Fibroblast of lung (primary cell): ENCODE measurements at regions not wholly inside any gene's neighbourhood (a gene's known extent, or its start where the extent isn't known, plus 50 kb on each side); places are given as distances from the start of the nearest gene placed in this dataset.

Experiments
- DNase-seq, 2 donors: peaks; one replicate each; pipeline versions ENCODE4 v3.0.0 to v3.0.0-alpha.2; 2010; ENCODE audit warnings: low read depth in 2 of 2
- H2AFZ ChIP-seq: 2 replicates; pipeline ENCODE4 v1.5.1; 2012; ENCODE audit warnings: low read length, control low read depth, inconsistent platforms
- H3K27ac ChIP-seq: 2 replicates; pipeline ENCODE4 v1.5.1; 2011; ENCODE audit warnings: low read length, control low read depth; ENCODE audit not compliant: insufficient read depth
- H3K27me3 ChIP-seq: 2 replicates; pipeline ENCODE4 v1.5.1; 2011; ENCODE audit warnings: mild to moderate bottlenecking, low read length; ENCODE audit not compliant: control insufficient read depth, insufficient read depth
- H3K36me3 ChIP-seq: 2 replicates; pipeline ENCODE4 v1.5.1; 2011; ENCODE audit warnings: low read length; ENCODE audit not compliant: control insufficient read depth, insufficient read depth
- H3K4me1 ChIP-seq: 2 replicates; pipeline ENCODE4 v1.5.1; 2011; ENCODE audit warnings: low read length; ENCODE audit not compliant: control insufficient read depth, insufficient read depth; ENCODE audit errors: extremely low read depth
- H3K4me2 ChIP-seq: 2 replicates; pipeline ENCODE4 v1.5.1; 2011; ENCODE audit warnings: low read length, control low read depth; ENCODE audit not compliant: insufficient read depth; ENCODE audit errors: extremely low read depth
- H3K4me3 ChIP-seq, 4 experiments: fragments of 200-600 bp in 1 of 4; sonication (generic) in 1 of 4; replicated peaks in 1 of 4; 2 replicates each; pipeline ENCODE4 v1.5.1; 2011 to 2016; ENCODE audit warnings: low read length in 4 of 4, low read depth in 3 of 4, mild to moderate bottlenecking in 3 of 4, control low read depth in 2 of 4, inconsistent platforms in 1 of 4, mixed read lengths in 1 of 4; ENCODE audit not compliant: insufficient read depth in 1 of 4; ENCODE audit errors: control extremely low read depth in 1 of 4
- H3K79me2 ChIP-seq: 2 replicates; pipeline ENCODE4 v1.5.1; 2012; ENCODE audit warnings: mild to moderate bottlenecking, low read length, inconsistent platforms; ENCODE audit not compliant: control insufficient read depth, insufficient read depth
- H3K9ac ChIP-seq: 2 replicates; pipeline ENCODE4 v1.5.1; 2011; ENCODE audit warnings: mild to moderate bottlenecking, low read length, control low read depth; ENCODE audit not compliant: insufficient read depth
- H3K9me3 ChIP-seq: 2 replicates; pipeline ENCODE4 v1.5.1; 2012; ENCODE audit warnings: low read depth, low read length; ENCODE audit not compliant: control insufficient read depth, insufficient read depth
- H4K20me1 ChIP-seq: 2 replicates; pipeline ENCODE4 v1.5.1; 2011; ENCODE audit warnings: low read length; ENCODE audit not compliant: control insufficient read depth, insufficient read depth; ENCODE audit errors: extremely low read depth
- CTCF ChIP-seq, 2 donors: IDR thresholded peaks in 1 of 2; conservative IDR thresholded peaks in 1 of 2; 1 replicate in 1 of 2; 2 replicates in 1 of 2; pipeline ENCODE4 v1.5.1; 2011 to 2012; ENCODE audit warnings: low read length in 2 of 2, control low read depth in 1 of 2, inconsistent platforms in 1 of 2, low read depth in 1 of 2, mild to moderate bottlenecking in 1 of 2
- EZH2 ChIP-seq: IDR thresholded peaks from 2 replicates; pipeline ENCODE4 v1.5.1; 2012; ENCODE audit warnings: low read length, control low read depth, mild to moderate bottlenecking; ENCODE audit errors: missing control alignments

- H3K4me1 ChIP-seq = peaks cover 2% of the 10 kb centered on the region
- H3K27me3 ChIP-seq = no peaks in the 10 kb centered on the region
- no peaks in the 10 kb centered on the region for H3K36me3 ChIP-seq
- TF ChIP-seq CTCF (conservative IDR thresholded peaks at IDR 0.05 in 1 of 2, IDR thresholded peaks at IDR 0.05 in 1 of 2; ENCODE audit: low read depth in 1 of 2, low read length in 2 of 2) (no peak), EZH2 (no peak)
- H3K79me2 ChIP-seq = no peaks in the 10 kb centered on the region
- no peaks in the 10 kb centered on the region for H3K9me3 ChIP-seq
- H3K27ac ChIP-seq = no peak overlapping the region
- no peak overlapping the region for H2AFZ ChIP-seq
- DNase-seq = peak in 1 of 2 donors; percentile 40
- no peak overlapping the region for H3K4me3 ChIP-seq
- no peaks in the 10 kb centered on the region for H4K20me1 ChIP-seq
- H3K4me2 ChIP-seq = no peak overlapping the region
- no peak overlapping the region for H3K9ac ChIP-seq
These were observed 150.2 kb downstream of the IMPG2 start for GRCh38 chr3:101170062-101170771.

- Histone ChIP-seq H3K27me3 (no peaks in the 10 kb centered on the region), H3K4me3 (no peak overlapping the region), H3K36me3 (no peaks in the 10 kb centered on the region), H3K9me3 (no peaks in the 10 kb centered on the region), H3K9ac (no peak overlapping the region), H3K4me2 (no peak overlapping the region), H3K27ac (no peak overlapping the region), H4K20me1 (no peaks in the 10 kb centered on the region), H2AFZ (no peak overlapping the region), H3K79me2 (no peaks in the 10 kb centered on the region), H3K4me1 (peaks cover 2% of the 10 kb centered on the region)
- TF ChIP-seq CTCF (conservative IDR thresholded peaks at IDR 0.05 in 1 of 2, IDR thresholded peaks at IDR 0.05 in 1 of 2; ENCODE audit: low read depth in 1 of 2, low read length in 2 of 2) (no peak), EZH2 (no peak)
- no peak for DNase-seq
These were observed 150.9 kb downstream of the IMPG2 start for GRCh38 chr3:101169516-101169915.

- no peak for DNase-seq
- no peak overlapping the region for H3K4me2 ChIP-seq
These were observed 153.0 kb downstream of the IMPG2 start for GRCh38 chr3:101167376-101167775.

More at GRCh38 chr3:101167376-101167775, 153.0 kb downstream of the IMPG2 start:
- Histone ChIP-seq H3K27ac (no peak overlapping the region), H3K27me3 (no peaks in the 10 kb centered on the region), H3K79me2 (no peaks in the 10 kb centered on the region), H3K4me3 (no peak overlapping the region), H3K9ac (no peak overlapping the region), H4K20me1 (no peaks in the 10 kb centered on the region), H3K9me3 (no peaks in the 10 kb centered on the region), H3K4me1 (peaks cover 2% of the 10 kb centered on the region), H2AFZ (no peak overlapping the region), H3K36me3 (no peaks in the 10 kb centered on the region)
- TF ChIP-seq CTCF (conservative IDR thresholded peaks at IDR 0.05 in 1 of 2, IDR thresholded peaks at IDR 0.05 in 1 of 2; ENCODE audit: low read depth in 1 of 2, low read length in 2 of 2) (no peak), EZH2 (no peak)
